NT2/D1 (cell line): ENCODE measurements at regions not wholly inside any gene's neighbourhood (a gene's known extent, or its start where the extent isn't known, plus 50 kb on each side); places are given as distances from the start of the nearest gene placed in this dataset.

Experiments
- DNase-seq: peaks from one replicate; pipeline ENCODE4 v3.0.0-alpha.2; 2011; ENCODE audit warnings: low read depth, low spot score
- H3K27me3 ChIP-seq: 2 replicates; pipeline ENCODE4 v1.6.0; 2011; ENCODE audit warnings: mild to moderate bottlenecking; ENCODE audit not compliant: insufficient read length, insufficient read depth
- H3K36me3 ChIP-seq: 2 replicates; pipeline ENCODE4 v1.6.1; 2011; ENCODE audit warnings: mild to moderate bottlenecking, low read length, mixed read lengths; ENCODE audit not compliant: insufficient read depth, insufficient read length
- H3K4me1 ChIP-seq: 2 replicates; pipeline ENCODE4 v1.5.1; 2011; ENCODE audit not compliant: insufficient read depth, insufficient read length
- H3K4me3 ChIP-seq: 2 replicates; pipeline ENCODE4 v1.5.1; 2011; ENCODE audit warnings: low read depth; ENCODE audit not compliant: insufficient read length
- H3K9ac ChIP-seq: 2 replicates; pipeline ENCODE4 v1.6.0; 2011; ENCODE audit warnings: low read depth; ENCODE audit not compliant: insufficient read length
- H3K9me3 ChIP-seq: 2 replicates; pipeline ENCODE4 v1.5.1; 2011; ENCODE audit warnings: mild to moderate bottlenecking, low read length; ENCODE audit not compliant: insufficient read depth
- SUZ12 ChIP-seq: IDR thresholded peaks from 2 replicates; pipeline ENCODE4 v1.6.1; 2011; ENCODE audit not compliant: insufficient read length, insufficient read depth; ENCODE audit errors: extremely low read depth
- YY1 ChIP-seq: IDR thresholded peaks from 2 replicates; pipeline ENCODE4 v1.6.1; 2011; ENCODE audit not compliant: insufficient read length, insufficient read depth
- ZNF274 ChIP-seq: IDR thresholded peaks from 2 replicates; pipeline ENCODE4 v1.6.1; 2011; ENCODE audit warnings: mild to moderate bottlenecking, low read depth, low read length

DNA sequence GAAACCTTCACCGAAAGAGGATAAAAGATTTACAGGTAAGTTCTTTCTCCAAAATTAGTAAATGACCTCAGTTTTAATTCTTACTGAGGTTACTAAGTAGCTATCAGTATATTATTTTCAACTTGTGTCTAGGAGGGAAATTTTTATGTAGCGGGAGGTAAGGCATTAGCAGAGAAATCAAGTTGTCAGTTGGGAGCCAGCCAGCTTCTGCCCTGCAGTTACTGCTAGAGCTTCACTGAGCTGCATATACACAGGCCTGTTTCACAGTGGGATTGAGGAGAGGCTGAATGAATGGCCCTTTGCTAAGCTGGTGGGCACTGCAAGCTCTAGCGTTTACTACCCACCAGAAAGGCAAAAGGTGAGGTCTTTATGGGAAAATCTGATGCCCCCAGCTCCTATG, 105.7 kb downstream of the ACAA2 start:
- TF ChIP-seq SUZ12 (no peak), ZNF274 (no peak), YY1 (no peak)
- no peaks in the 10 kb centered on the region for H3K36me3 ChIP-seq
- H3K27me3 ChIP-seq: no peaks in the 10 kb centered on the region
- H3K4me3 ChIP-seq: no peak overlapping the region
- no peaks in the 10 kb centered on the region for H3K4me1 ChIP-seq
- H3K9ac ChIP-seq: no peak overlapping the region
- H3K9me3 ChIP-seq: no peaks in the 10 kb centered on the region
- no peak for DNase-seq

DNA sequence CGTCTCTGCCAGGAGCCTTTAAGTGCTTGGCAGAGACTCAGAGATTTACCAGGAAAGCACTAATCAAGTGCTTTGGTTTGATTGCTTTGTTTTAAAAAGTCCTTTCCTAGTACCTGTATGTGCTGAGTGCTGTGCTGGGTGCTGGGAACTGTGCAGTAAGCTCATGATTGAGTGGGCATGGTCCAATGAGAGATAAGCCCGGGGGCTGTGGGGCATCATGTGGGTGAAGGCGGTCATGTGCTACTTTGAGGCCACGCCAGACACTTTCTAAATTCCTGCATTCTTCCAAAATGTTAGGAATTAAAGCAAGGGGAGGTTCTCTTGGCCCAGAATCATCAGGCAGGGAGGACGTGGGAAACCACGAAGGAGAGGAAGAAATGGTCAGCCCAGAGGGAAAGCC, 109.0 kb downstream of the ACAA2 start:
- peaks cover 3% of the 10 kb centered on the region for H3K4me1 ChIP-seq
- DNase-seq: no peak
- H3K9ac ChIP-seq: no peak overlapping the region
- H3K9me3 ChIP-seq: no peaks in the 10 kb centered on the region
- no peak overlapping the region for H3K4me3 ChIP-seq
- TF ChIP-seq YY1: no peak
- TF ChIP-seq SUZ12: no peak
- TF ChIP-seq ZNF274: no peak
- no peaks in the 10 kb centered on the region for H3K36me3 ChIP-seq
- no peaks in the 10 kb centered on the region for H3K27me3 ChIP-seq

DNA sequence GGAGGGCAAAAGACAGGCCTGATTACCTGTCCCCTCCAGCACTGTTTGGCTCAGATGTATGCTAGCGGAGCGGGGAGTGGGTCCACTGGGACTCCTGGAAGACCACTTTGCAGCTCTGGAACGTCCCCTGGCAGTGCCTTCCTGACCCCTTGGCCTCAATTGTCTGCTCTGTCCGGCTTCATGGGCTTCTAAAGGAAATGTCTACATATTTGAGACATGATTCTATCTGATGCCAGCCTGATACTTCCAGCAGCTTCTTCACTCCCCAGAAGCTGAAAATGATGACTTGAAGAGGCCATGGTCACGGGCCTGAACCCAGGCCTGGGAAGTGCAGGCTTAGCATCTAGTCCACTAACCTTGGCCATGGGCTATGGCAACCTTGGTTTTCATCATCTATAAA, 112.1 kb downstream of the ACAA2 start:
- Histone ChIP-seq H3K4me1 (peaks cover 6% of the 10 kb centered on the region), H3K4me3 (no peak overlapping the region), H3K9ac (no peak overlapping the region), H3K9me3 (no peaks in the 10 kb centered on the region), H3K27me3 (no peaks in the 10 kb centered on the region), H3K36me3 (no peaks in the 10 kb centered on the region)
- TF ChIP-seq YY1 (no peak), ZNF274 (no peak), SUZ12 (no peak)
- no peak for DNase-seq

DNA sequence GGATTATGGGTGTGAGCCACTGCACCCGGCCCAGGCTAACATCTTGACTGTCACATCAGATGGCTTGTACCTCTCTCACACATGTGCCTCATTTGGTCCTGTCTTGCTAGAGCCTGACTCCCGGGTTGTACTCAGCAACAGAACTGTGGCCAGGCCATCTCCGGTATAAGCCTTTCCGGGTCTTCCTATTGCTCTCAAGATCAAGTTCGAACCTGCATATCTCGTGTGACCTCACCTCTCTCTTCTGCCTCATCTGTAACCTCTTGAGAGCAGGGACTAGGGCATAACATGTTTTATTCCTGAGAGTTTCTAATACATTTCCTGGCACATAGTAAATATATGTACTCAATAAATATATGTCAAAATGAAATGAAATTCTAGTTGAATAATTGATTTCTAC, 114.0 kb downstream of the ACAA2 start:
- Histone ChIP-seq H3K36me3 (no peaks in the 10 kb centered on the region), H3K4me1 (peaks cover 6% of the 10 kb centered on the region), H3K27me3 (no peaks in the 10 kb centered on the region), H3K9ac (no peak overlapping the region), H3K4me3 (no peak overlapping the region), H3K9me3 (no peaks in the 10 kb centered on the region)
- DNase-seq: no peak
- no peak for TF ChIP-seq SUZ12
- no peak for TF ChIP-seq YY1
- no peak for TF ChIP-seq ZNF274

DNA sequence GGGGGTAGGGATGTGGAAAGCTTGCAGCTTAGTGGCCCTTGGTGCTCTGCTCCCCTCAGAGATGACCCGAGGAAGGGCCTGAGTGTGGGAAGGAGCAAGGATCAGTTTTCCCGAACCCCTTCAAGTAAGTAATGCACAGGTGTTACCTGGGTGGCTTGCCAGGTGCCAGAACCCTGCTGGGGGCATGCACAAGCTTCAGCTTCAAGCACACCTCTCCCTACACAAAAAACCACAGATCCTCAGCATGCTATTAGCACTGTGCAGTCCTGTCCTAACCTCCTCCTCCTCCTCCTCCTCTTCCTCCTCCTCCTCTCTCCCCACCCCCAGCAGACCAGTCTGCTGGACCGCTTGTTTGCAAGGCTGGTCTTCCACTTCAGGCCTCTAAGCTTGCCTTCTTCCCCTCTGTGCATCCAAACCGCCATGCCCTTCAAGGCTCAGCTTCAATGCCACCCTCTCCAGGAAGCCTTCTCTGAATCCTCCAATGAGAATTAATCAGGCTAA, 114.8 kb downstream of the ACAA2 start:
- Histone ChIP-seq H3K36me3 (no peaks in the 10 kb centered on the region), H3K27me3 (no peaks in the 10 kb centered on the region), H3K4me1 (peaks cover 6% of the 10 kb centered on the region), H3K4me3 (no peak overlapping the region), H3K9me3 (no peaks in the 10 kb centered on the region), H3K9ac (no peak overlapping the region)
- DNase-seq: no peak
- TF ChIP-seq ZNF274: no peak
- TF ChIP-seq SUZ12: no peak
- no peak for TF ChIP-seq YY1

DNA sequence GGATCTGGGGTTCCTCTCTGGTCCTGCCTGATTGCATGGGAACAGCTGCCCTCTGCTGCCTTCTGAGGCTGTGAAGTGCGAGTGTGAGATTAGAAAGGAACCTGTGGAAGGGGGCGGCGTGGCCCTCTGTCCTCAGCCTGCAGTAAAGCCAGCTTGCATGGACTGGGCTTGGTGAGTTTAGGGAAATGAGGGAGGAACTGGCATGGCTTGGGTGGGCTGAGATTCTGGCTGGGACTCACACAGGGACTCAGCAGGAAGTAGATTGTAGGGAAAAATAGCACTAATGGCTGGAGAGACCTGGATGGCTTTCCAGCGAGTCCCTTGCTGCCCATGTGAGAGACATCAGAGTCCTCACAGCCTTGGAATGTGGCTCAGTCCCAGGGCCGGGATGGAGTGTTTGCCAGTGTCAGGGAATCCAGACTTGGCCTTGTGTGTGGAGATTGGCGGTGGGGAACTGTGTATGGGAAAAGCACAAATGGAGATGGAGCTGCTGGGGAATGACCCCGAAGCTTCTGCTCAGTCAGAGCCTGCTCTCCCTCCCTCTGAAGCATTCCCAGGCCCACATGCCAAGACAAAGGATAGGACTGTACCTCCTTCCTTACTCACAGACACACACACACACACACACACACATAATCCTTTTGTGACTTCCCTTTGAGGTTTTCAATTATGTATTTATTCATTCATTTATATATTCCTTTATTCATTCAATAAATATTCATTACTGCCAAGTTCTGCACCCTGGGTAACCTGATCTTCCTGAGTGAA, 115.4 kb downstream of the ACAA2 start:
- Histone ChIP-seq H3K9me3 (no peaks in the 10 kb centered on the region), H3K9ac (no peak overlapping the region), H3K36me3 (no peaks in the 10 kb centered on the region), H3K4me1 (peaks cover 6% of the 10 kb centered on the region), H3K27me3 (no peaks in the 10 kb centered on the region), H3K4me3 (no peak overlapping the region)
- TF ChIP-seq YY1 (no peak), ZNF274 (no peak), SUZ12 (no peak)
- peak; percentile 23 for DNase-seq

DNA sequence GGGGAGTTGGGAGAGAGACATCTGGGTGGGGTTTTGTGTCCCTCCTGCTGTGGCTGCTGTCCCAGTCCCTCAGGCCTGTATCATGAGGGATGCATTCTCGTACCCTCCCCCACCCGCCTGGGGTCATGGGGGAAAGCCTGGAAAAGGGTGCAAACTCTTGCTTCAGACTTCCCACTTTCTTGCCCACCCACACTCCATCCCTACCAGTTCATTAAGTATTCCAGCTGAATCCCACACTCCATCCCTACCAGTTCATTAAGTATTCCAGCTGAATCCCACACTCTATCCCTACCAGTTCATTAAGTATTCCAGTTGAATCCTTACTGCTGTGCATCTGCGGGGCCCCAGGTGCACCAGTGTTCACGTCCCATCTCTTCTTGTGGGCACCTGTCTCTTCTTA, 116.3 kb downstream of the ACAA2 start:
- TF ChIP-seq YY1 (no peak), SUZ12 (no peak), ZNF274 (no peak)

More for the DNA sequence above, 116.3 kb downstream of the ACAA2 start:
- DNase-seq: no peak
- Histone ChIP-seq H3K9me3 (no peaks in the 10 kb centered on the region), H3K9ac (no peak overlapping the region), H3K27me3 (no peaks in the 10 kb centered on the region), H3K4me1 (peaks cover 6% of the 10 kb centered on the region), H3K36me3 (no peaks in the 10 kb centered on the region), H3K4me3 (no peak overlapping the region)
